HG03135 (cell line): ENCODE measurements at regions not wholly inside any gene's neighbourhood (a gene's known extent, or its start where the extent isn't known, plus 50 kb on each side); places are given as distances from the start of the nearest gene placed in this dataset.

Source experiments
- ATAC-seq: cut with Tn5 transposase; IDR thresholded peaks from one replicate; pipeline ENCODE4 v1.9.1; 2021; ENCODE audit warnings: mild to moderate bottlenecking, moderate library complexity; ENCODE audit not compliant: unreplicated experiment

GRCh38 chr12:127257366-127257935, 1009.5 kb upstream of the TMEM132C start:
- ATAC-seq, result no peak

GRCh38 chr12:127260531-127260930, 1006.4 kb upstream of the TMEM132C start:
- ATAC-seq, result no peak

DNA sequence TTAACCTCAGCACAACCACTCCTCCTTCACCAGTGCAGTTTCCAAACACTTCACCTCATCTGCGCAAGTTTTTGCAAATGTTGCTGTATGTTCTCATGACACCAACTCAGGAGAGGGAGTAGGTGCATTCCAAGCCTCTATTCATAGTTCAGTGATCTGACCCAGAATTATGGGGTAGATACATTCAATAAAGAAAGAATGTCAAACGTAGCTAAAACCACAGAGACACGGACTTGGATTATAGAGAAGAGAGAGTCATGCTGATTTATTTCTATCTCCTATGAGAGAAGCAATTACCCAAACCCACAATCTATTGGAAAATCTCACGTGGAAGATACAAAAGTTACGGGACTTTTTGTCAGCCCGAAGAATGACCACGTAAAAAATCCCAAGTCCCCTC, 1006.0 kb upstream of the TMEM132C start:
- ATAC-seq, result no peak

DNA sequence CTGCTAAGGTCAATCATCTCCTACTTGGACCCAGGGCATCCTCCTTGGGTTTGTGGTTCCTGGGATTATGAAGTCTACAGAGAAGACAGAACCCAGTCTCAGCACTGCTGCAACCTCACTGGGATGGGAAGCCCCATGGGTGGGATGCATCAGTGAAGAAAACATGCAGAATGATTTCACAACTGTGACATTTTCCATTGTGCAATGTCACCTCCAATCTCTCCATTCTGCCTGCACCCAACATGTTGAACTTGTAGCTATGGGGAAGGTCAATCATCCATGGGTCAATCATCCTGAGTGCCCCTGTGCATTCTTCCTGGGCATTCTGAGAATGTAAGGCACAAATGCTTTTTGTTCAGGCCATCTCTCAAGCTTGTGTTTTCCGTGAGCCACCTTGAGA, 1004.4 kb upstream of the TMEM132C start:
- ATAC-seq, result no peak

DNA sequence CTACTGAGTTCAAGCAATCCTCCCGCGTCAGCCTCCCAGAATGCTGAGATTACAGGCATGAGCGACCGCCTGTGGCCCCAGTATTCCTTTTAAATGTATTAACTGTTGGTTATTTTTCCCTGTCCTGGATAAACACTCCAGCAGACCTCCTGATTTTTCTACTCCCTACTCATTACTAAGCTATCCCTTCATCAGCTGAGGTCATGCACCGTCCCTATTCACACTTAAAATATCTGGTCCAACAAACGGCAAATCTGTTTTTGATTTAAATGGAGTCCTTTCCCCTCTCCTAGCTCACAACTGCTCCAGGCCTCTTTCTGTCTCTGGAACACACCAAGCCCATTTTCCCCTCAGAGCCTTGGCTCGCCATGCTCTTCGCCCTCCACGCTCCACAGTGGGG, 1003.3 kb upstream of the TMEM132C start:
- no peak for ATAC-seq

DNA sequence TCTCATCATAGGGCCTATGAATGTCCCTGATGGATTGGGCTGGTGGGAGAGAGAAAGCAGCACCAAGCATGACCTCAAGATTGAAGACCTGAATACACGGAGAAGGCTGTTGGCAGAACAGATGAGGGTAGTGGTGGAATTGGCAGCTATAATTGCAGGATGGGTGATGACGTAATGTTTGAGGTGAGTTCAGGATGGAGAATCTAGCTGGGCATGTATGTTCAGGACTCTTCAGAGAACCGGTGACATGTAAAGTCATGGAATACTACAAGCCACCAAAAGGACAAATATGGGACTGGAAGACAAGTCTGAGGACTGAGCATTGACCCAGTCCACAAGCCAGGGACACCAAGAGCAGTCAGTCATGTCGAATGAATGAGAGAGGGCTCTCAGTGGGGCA, 999.8 kb upstream of the TMEM132C start:
- ATAC-seq, result no peak

GRCh38 chr12:127268213-127268612, 998.8 kb upstream of the TMEM132C start:
- no peak for ATAC-seq

- ATAC-seq, result no peak
Observed at GRCh38 chr12:127268706-127269425, 998.1 kb upstream of the TMEM132C start.

DNA sequence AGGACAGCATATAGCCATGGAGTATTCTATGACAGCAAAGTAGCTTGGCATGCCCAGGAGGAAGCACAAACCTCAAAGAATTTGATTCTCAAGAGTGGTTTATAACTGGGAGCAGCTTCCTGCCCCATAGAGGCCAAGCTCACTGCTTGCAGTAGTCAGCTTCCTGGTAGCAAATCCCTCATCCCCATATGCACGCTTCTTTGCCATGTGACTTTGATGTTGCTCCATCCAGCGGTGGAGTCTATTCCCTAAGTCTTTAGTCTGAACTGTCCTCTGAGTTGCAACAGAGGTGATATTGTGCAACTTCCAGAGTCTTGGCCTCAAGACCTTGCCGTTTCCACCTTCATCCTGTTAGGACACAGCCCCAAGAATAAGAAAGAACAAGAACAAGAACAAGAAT, 996.8 kb upstream of the TMEM132C start:
- no peak for ATAC-seq

- no peak for ATAC-seq
Observed at GRCh38 chr12:127271776-127272175, 995.2 kb upstream of the TMEM132C start.

DNA sequence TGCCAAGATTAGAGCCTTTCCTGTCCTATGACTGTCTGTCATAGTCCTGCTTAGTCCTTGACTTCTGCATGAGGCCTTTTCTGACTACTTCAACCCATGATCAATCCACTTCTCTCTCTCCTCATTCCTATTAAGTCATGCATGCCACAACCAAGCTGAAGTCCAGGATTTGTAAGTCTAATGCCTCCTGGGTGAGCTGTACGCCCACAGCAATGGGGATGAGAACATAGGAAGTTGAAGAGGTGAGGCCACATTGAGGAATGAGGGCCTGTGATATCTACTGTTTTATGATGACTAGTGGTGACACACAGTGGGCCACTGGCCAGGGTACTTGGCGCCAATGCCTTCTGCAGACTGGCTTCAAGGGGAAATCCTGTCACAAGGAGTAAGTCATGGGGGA, 994.1 kb upstream of the TMEM132C start:
- no peak for ATAC-seq

DNA sequence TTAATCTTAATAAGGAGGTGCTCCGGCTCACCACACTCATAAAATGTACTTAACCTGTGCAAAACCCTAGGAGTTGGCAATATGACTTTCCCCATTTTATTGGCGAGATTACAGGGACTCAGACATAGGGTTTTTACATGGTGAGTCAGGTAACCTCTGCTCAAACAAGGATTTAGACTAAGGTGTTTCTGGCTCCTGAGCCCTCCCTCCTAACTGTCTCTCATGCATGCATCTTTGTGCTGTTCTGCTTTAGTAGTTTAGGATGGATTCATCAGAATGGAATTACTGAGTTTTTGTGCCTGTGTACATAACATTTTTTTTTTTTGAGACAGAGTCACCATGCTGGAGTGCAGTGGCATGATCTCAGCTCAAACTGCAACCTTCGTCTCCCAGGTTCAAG, 993.3 kb upstream of the TMEM132C start:
- no peak for ATAC-seq

DNA sequence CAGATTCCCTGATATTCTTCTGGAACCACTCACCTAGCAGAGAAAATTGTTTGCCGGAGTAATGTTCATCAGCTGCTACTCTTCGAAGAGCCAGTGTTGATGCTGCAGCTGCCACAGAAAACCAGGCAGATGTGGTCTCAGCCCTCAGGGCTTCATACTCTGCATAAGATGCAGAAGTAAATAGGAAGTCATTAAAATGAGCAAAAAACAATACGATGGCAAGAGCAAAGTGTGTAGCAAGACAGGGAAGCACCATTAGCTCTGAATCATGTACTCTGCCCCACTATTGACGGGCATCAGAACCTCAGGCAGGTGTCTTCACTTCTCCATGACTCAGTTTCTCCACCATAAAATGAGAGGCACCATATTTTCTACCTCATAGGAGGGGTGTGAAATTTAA, 991.6 kb upstream of the TMEM132C start:
- ATAC-seq, result no peak

DNA sequence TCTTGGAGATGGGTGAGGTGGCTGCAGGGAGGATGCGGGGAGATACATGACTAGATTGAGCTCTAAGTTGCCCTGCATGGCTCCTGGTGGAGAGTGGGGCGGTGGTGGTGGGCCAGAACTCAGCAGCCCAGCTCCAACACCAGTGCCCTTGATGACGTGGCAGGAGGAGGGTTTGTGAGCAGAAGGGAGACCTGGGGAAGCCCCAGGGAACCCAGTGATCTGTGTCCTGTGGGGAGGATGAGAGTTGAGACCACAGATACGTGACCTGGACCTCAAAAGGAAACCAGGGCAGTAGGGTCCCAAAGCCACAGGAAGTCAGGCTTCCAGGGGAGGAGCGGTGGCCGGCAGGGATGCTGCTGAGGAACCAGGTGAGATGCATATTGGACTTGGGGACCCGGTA, 989.1 kb upstream of the TMEM132C start:
- ATAC-seq, result peak; percentile 55

DNA sequence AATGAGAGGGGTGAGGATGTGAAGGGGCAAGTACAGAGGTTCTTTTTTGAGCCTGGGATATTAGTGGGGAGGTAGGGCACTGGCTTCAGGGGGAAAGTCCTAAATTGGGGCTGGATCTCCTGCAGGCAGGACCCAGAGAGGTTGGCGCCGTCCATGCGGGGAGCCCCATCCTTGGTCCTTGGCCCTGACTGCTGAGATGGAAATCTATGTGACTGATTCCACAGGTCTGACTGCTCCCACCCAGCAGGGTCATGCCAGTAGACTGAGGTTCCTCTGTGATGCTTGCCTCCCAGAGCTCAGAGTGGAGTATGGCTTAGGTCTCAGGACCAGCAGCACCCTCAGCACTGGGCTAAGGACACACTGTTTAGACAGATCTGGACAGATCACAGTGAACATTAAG, 988.6 kb upstream of the TMEM132C start:
- no peak for ATAC-seq

DNA sequence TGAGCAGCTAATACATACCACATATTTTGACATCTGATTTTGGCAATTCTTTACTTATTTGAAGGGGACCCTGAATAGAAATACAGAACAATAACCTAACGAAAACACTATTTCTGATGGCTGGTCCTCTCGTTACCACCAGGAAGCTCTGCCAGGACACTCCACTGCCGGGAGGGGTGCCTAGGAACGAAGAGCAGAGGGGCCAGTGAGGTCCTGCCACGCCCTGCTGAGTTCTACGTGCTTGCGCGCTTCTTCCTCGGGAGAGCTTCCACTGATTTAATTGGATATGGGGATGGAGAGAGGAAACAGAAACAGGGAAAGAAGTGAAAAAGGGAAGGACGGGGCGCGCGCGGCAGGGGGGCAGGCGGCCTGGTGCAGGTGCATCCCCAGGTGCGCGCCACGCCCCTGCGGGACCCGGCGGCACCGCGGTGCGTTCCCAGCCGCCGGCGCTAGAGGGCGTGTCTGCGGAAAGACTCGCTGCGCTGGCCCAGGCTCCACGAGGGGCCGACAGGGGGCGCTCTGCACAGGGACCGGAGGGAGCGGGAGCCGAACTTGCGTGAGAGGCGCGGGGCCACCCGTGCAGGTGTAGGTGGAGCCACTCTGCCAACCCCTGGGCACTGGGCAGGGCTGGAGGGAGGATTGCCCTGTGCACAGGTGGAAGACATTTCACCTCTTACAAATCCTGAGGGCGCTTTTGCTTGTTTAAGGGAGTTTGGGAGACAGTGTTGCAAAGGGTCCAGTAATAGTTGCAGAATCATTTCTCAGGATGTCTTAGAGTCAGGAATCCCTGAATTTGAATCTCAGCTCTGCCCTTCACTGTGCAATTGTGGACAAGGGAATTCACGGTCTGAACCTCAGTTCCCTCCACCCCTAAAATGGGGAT, 986.3 kb upstream of the TMEM132C start:
- ATAC-seq, result no peak

- ATAC-seq, result no peak
Observed at GRCh38 chr12:127282786-127283565, 984.0 kb upstream of the TMEM132C start.

- no peak for ATAC-seq
Observed at GRCh38 chr12:127284021-127284420, 982.9 kb upstream of the TMEM132C start.

- ATAC-seq, result no peak
Observed at GRCh38 chr12:127284870-127285431, 982.0 kb upstream of the TMEM132C start.

GRCh38 chr12:127286281-127286680, 980.7 kb upstream of the TMEM132C start:
- ATAC-seq, result no peak

DNA sequence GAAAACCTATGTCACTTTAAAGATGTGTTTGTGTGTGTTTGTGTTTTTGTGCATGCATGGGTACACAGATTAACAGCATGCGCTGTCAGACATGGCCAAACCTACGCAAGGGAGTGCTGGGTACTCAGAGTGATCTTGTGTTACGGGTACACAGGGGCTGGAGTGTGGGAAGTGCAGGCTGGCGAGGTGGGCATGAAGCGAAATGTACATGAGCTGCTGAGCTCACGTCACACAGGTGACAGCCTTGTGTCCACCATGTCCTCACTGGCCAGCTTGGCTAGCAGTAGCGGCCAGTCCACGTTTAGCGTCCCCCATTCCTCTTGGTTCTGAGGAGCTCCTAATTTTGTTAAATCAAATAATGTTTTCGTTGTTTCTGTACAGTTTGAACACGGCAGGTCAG, 979.7 kb upstream of the TMEM132C start:
- no peak for ATAC-seq
